ENCODE measurements at regions not wholly inside any gene's neighbourhood (a gene's known extent, or its start where the extent isn't known, plus 50 kb on each side); places are given as distances from the start of the nearest gene placed in this dataset.

GRCh38 chr3:194285850-194286197 lies 65.3 kb downstream of the CPN2 start:
- TF ChIP-seq POLR2AphosphoS5 (IDR thresholded peaks at IDR 0.05; ENCODE audit: low read depth, low read length) (no peak), POLR2A (IDR thresholded peaks at IDR 0.05; ENCODE audit: low read depth, low read length) (no peak), TAF1 (IDR thresholded peaks at IDR 0.05; ENCODE audit: low read depth, low read length) (no peak), PAX5 (IDR thresholded peaks at IDR 0.05; ENCODE audit: insufficient read depth, low read length, severe bottlenecking) (no peak), POU2F2 (IDR thresholded peaks at IDR 0.05; ENCODE audit: low read depth, low read length) (no peak), SPI1 (IDR thresholded peaks at IDR 0.05; ENCODE audit: low read depth, low read length) (no peak)

Measured in GM12891 (cell line).